ENCODE measurements at regions not wholly inside any gene's neighbourhood (a gene's known extent, or its start where the extent isn't known, plus 50 kb on each side); places are given as distances from the start of the nearest gene placed in this dataset.
A peak's percentile ranks its signal among the peaks of the same experiment; 100 is the strongest.

DNA sequence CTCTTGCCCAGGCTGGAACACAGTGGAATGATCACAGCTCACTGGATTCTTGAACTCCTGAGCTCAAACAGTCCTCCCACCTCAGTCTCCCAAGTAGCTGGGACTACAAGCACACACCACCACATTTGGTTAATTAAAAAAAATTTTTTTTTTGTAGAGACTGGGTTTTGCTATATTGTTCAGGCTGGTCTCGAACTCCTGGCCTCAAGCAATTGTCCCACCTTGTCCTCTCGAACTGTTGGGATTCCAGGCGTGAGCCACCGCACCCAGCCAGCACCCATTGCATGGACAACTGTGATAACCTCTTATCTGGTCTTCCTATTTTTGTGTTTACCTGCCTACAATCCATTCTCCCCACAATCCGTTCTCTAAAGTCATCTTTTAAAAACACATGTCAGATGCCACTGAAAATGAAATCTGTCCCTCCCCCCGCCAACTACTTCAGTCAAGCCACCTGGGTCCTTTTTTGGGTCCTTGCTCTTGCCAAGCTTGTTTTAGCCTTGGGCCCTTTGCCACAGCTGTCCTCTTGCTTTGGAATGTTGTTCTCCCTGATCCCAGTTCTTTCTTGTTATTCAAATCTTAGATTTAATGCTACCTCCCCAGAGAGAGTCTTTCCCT lies 250.5 kb downstream of the PIK3R1 start:
- Histone ChIP-seq H3K4me3 (ENCODE audit: low read length) (no peak overlapping the region), H3K79me1 (ENCODE audit: low read length) (no peaks in the 10 kb centered on the region), H3K9ac (ENCODE audit: low read length) (no peak overlapping the region), H2BK15ac (replicated peaks; ENCODE audit: low read depth) (no peak overlapping the region), H3K4me2 (ENCODE audit: low read length) (no peak overlapping the region), H3K23ac (ENCODE audit: low read length) (no peak overlapping the region), H3K79me2 (ENCODE audit: control insufficient read depth, insufficient read depth, low read length) (no peaks in the 10 kb centered on the region), H3K27ac (ENCODE audit: low read depth, low read length) (no peak overlapping the region), H3K36me3 (ENCODE audit: control insufficient read depth, insufficient read depth, low read length) (no peaks in the 10 kb centered on the region), H4K5ac (ENCODE audit: low read length) (no peak overlapping the region), H2AK5ac (ENCODE audit: low read length) (no peak overlapping the region), H3K27me3 (ENCODE audit: insufficient read depth, low read length, poor library complexity) (no peaks in the 10 kb centered on the region), H3K18ac (ENCODE audit: low read length) (no peak overlapping the region), H3K4ac (ENCODE audit: low read depth, low read length) (no peak overlapping the region), H2BK5ac (ENCODE audit: low read length) (no peak overlapping the region), H3K4me1 (ENCODE audit: control insufficient read depth, low read depth, low read length) (no peaks in the 10 kb centered on the region), H3K56ac (ENCODE audit: low read length) (no peak overlapping the region), H4K8ac (ENCODE audit: low read depth, low read length) (no peak overlapping the region), H2BK120ac (ENCODE audit: low read depth, low read length) (no peak overlapping the region)
- WGBS (ENCODE audit: extremely low coverage, insufficient coverage, low lambda C conversion rate): no CpG with 5 or more reads among the region's 6 CpGs
- no peak for DNase-seq

DNA sequence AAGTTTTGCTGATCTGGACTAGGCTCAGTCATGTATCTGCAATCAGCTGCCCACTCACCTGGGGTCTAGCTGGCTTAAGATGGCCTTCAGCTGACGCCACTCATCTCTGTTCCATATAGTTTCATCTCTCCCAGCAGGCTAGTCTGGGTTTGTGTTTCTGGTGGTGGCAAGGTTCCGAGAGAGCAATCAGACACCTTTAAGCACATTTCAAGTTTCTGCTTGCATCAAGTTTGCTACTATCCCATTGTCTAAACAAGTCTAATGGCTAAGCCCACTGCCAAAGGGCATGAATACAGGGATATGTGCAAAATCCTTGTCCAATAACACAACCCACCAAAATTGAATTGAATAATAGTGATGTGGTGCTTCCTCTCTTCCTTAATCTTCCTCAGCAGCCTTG lies 251.7 kb downstream of the PIK3R1 start:
- Histone ChIP-seq H3K4me3 (ENCODE audit: low read length) (no peak overlapping the region), H2AK5ac (ENCODE audit: low read length) (no peak overlapping the region), H2BK120ac (ENCODE audit: low read depth, low read length) (no peak overlapping the region), H3K36me3 (ENCODE audit: control insufficient read depth, insufficient read depth, low read length) (no peaks in the 10 kb centered on the region), H3K79me1 (ENCODE audit: low read length) (no peaks in the 10 kb centered on the region), H4K8ac (ENCODE audit: low read depth, low read length) (no peak overlapping the region), H3K27me3 (ENCODE audit: insufficient read depth, low read length, poor library complexity) (no peaks in the 10 kb centered on the region), H3K56ac (ENCODE audit: low read length) (no peak overlapping the region), H2BK15ac (replicated peaks; ENCODE audit: low read depth) (no peak overlapping the region), H3K23ac (ENCODE audit: low read length) (no peak overlapping the region), H2BK5ac (ENCODE audit: low read length) (no peak overlapping the region), H3K18ac (ENCODE audit: low read length) (no peak overlapping the region), H3K4me1 (ENCODE audit: control insufficient read depth, low read depth, low read length) (no peaks in the 10 kb centered on the region), H3K27ac (ENCODE audit: low read depth, low read length) (no peak overlapping the region), H4K5ac (ENCODE audit: low read length) (no peak overlapping the region), H3K9ac (ENCODE audit: low read length) (no peak overlapping the region), H3K4ac (ENCODE audit: low read depth, low read length) (no peak overlapping the region), H3K4me2 (ENCODE audit: low read length) (no peak overlapping the region), H3K79me2 (ENCODE audit: control insufficient read depth, insufficient read depth, low read length) (no peaks in the 10 kb centered on the region)
- no peak for DNase-seq
- WGBS (ENCODE audit: extremely low coverage, insufficient coverage, low lambda C conversion rate): no CpG with 5 or more reads among the region's 2 CpGs

DNA sequence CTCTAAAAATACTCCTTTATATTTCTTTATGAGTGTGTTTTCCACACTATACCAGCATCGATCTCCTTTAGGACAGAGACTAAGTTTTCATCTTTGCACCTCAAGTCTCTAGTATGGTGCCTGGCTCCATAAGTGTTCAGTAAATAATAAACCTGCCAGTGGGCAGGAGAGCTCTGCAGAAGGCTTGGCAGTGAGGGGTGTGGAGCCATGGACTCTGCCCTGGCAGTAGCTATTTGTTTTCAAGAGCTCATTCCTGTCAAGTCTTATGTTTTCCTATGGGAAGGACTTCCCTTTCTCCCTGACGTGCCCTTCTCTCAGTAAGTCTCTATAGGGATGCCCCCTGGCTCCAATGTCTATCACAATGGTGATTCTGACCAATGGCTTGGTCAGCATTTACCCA lies 252.2 kb downstream of the PIK3R1 start:
- H2AK5ac ChIP-seq (ENCODE audit: low read length): no peak overlapping the region
- H3K36me3 ChIP-seq (ENCODE audit: control insufficient read depth, insufficient read depth, low read length): no peaks in the 10 kb centered on the region
- no peaks in the 10 kb centered on the region for H3K4me1 ChIP-seq (ENCODE audit: control insufficient read depth, low read depth, low read length)
- DNase-seq: no peak
- H3K56ac ChIP-seq (ENCODE audit: low read length): no peak overlapping the region
- no CpG with 5 or more reads among the region's 2 CpGs for WGBS (ENCODE audit: extremely low coverage, insufficient coverage, low lambda C conversion rate)
- H3K27me3 ChIP-seq (ENCODE audit: insufficient read depth, low read length, poor library complexity): no peaks in the 10 kb centered on the region
- H2BK120ac ChIP-seq (ENCODE audit: low read depth, low read length): no peak overlapping the region
- H3K27ac ChIP-seq (ENCODE audit: low read depth, low read length): no peak overlapping the region
- no peaks in the 10 kb centered on the region for H3K79me1 ChIP-seq (ENCODE audit: low read length)
- no peak overlapping the region for H3K18ac ChIP-seq (ENCODE audit: low read length)
- H3K9ac ChIP-seq (ENCODE audit: low read length): no peak overlapping the region
- no peak overlapping the region for H3K4ac ChIP-seq (ENCODE audit: low read depth, low read length)
- H4K8ac ChIP-seq (ENCODE audit: low read depth, low read length): no peak overlapping the region
- H2BK15ac ChIP-seq (replicated peaks; ENCODE audit: low read depth): no peak overlapping the region
- no peak overlapping the region for H4K5ac ChIP-seq (ENCODE audit: low read length)
- no peaks in the 10 kb centered on the region for H3K79me2 ChIP-seq (ENCODE audit: control insufficient read depth, insufficient read depth, low read length)
- no peak overlapping the region for H3K4me3 ChIP-seq (ENCODE audit: low read length)
- no peak overlapping the region for H3K4me2 ChIP-seq (ENCODE audit: low read length)
- no peak overlapping the region for H3K23ac ChIP-seq (ENCODE audit: low read length)
- H2BK5ac ChIP-seq (ENCODE audit: low read length): no peak overlapping the region

DNA sequence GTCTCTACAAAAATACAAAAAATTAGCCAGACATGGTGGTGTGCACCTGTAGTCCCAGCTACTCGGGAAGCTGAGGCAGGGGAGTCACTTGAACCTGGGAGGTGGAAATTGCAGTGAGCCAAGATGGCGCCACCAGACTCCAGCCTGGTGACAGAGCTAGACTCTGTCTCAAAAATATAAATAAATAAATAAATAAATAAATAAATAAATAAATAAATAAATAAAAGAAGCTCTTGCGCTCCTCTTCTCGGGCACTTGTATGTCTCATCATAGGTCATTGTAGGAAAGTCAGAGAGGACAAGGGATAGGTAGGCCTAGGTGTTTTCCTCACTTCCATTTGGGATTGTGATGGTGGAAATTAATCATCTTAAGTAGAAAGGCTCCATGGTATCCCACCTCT lies 252.8 kb downstream of the PIK3R1 start:
- H2BK5ac ChIP-seq (ENCODE audit: low read length): no peak overlapping the region
- no peaks in the 10 kb centered on the region for H3K79me2 ChIP-seq (ENCODE audit: control insufficient read depth, insufficient read depth, low read length)
- no peak overlapping the region for H2BK120ac ChIP-seq (ENCODE audit: low read depth, low read length)
- no CpG with 5 or more reads among the region's 4 CpGs for WGBS (ENCODE audit: extremely low coverage, insufficient coverage, low lambda C conversion rate)
- no peak overlapping the region for H3K56ac ChIP-seq (ENCODE audit: low read length)
- H3K4me3 ChIP-seq (ENCODE audit: low read length): no peak overlapping the region
- no peak overlapping the region for H4K8ac ChIP-seq (ENCODE audit: low read depth, low read length)
- H3K79me1 ChIP-seq (ENCODE audit: low read length): no peaks in the 10 kb centered on the region
- no peak overlapping the region for H4K5ac ChIP-seq (ENCODE audit: low read length)
- no peak overlapping the region for H3K4me2 ChIP-seq (ENCODE audit: low read length)
- H3K4ac ChIP-seq (ENCODE audit: low read depth, low read length): no peak overlapping the region
- no peak overlapping the region for H3K27ac ChIP-seq (ENCODE audit: low read depth, low read length)
- no peak overlapping the region for H3K23ac ChIP-seq (ENCODE audit: low read length)
- no peak for DNase-seq
- no peaks in the 10 kb centered on the region for H3K27me3 ChIP-seq (ENCODE audit: insufficient read depth, low read length, poor library complexity)
- no peak overlapping the region for H2AK5ac ChIP-seq (ENCODE audit: low read length)
- H3K9ac ChIP-seq (ENCODE audit: low read length): no peak overlapping the region
- no peak overlapping the region for H3K18ac ChIP-seq (ENCODE audit: low read length)
- H3K4me1 ChIP-seq (ENCODE audit: control insufficient read depth, low read depth, low read length): no peaks in the 10 kb centered on the region
- H3K36me3 ChIP-seq (ENCODE audit: control insufficient read depth, insufficient read depth, low read length): no peaks in the 10 kb centered on the region
- no peak overlapping the region for H2BK15ac ChIP-seq (replicated peaks; ENCODE audit: low read depth)

DNA sequence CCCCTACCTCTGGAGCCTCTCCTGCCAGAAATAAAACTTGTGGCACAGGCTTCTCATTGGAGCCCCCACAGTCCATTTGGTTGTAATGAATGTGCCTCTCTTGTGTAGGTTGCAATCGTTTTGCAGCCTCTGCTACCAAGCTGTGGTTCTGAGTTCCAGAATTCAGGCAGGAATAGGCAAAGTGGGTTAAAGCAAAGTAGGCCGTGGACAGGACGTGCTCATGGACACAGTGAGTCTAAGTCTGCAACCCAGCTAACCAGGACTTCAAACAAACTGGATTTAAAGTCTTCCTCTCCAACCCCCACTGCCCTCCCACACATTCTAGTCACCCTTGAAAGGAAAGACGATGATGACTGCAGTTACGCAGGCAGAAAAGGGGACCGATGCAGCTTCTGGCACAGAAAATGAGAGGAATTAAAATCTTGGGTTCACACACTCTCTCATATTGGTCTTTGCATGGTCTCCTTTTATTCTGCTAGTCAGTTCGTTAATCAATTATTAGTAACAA lies 260.0 kb downstream of the PIK3R1 start:
- no peak for DNase-seq
- Histone ChIP-seq H3K27ac (ENCODE audit: low read depth, low read length) (no peak overlapping the region), H3K9ac (ENCODE audit: low read length) (no peak overlapping the region), H3K56ac (ENCODE audit: low read length) (no peak overlapping the region), H3K4me2 (ENCODE audit: low read length) (no peak overlapping the region), H3K4me1 (ENCODE audit: control insufficient read depth, low read depth, low read length) (no peaks in the 10 kb centered on the region), H4K5ac (ENCODE audit: low read length) (no peak overlapping the region), H2BK15ac (replicated peaks; ENCODE audit: low read depth) (no peak overlapping the region), H2BK120ac (ENCODE audit: low read depth, low read length) (no peak overlapping the region), H3K36me3 (ENCODE audit: control insufficient read depth, insufficient read depth, low read length) (no peaks in the 10 kb centered on the region), H2AK5ac (ENCODE audit: low read length) (no peak overlapping the region), H2BK5ac (ENCODE audit: low read length) (no peak overlapping the region), H3K79me2 (ENCODE audit: control insufficient read depth, insufficient read depth, low read length) (no peaks in the 10 kb centered on the region), H3K4me3 (ENCODE audit: low read length) (no peak overlapping the region), H3K27me3 (ENCODE audit: insufficient read depth, low read length, poor library complexity) (no peaks in the 10 kb centered on the region), H3K79me1 (ENCODE audit: low read length) (no peaks in the 10 kb centered on the region), H3K18ac (ENCODE audit: low read length) (no peak overlapping the region), H4K8ac (ENCODE audit: low read depth, low read length) (no peak overlapping the region), H3K4ac (ENCODE audit: low read depth, low read length) (no peak overlapping the region), H3K23ac (ENCODE audit: low read length) (no peak overlapping the region)
- WGBS (ENCODE audit: extremely low coverage, insufficient coverage, low lambda C conversion rate): no CpG with 5 or more reads among the region's 7 CpGs

DNA sequence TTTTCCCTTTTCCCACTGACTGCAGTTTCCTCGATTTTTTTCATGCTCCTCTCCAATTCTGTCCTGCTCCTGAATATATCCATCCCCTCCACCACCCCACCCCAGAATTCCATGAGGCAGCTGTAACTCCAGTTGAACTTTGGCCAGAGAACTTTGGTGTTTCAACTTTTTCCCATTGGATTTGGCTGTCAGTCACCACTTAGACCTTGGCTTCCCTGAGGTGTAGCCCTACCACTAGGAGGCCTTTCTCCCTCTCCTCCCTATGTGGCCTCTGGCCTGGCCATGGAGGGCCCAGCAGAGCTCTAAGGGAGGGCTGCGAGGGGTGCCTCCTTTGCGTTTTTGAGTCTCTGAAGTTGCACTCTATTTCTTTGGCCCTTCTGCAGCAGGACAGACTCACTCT lies 261.3 kb downstream of the PIK3R1 start:
- no peaks in the 10 kb centered on the region for H3K79me2 ChIP-seq (ENCODE audit: control insufficient read depth, insufficient read depth, low read length)
- H4K5ac ChIP-seq (ENCODE audit: low read length): no peak overlapping the region
- H3K4me3 ChIP-seq (ENCODE audit: low read length): no peak overlapping the region
- H2BK120ac ChIP-seq (ENCODE audit: low read depth, low read length): no peak overlapping the region
- no peak overlapping the region for H3K4me2 ChIP-seq (ENCODE audit: low read length)
- H2BK15ac ChIP-seq (replicated peaks; ENCODE audit: low read depth): no peak overlapping the region
- DNase-seq: peak; percentile 42
- H3K23ac ChIP-seq (ENCODE audit: low read length): no peak overlapping the region
- H3K27ac ChIP-seq (ENCODE audit: low read depth, low read length): no peak overlapping the region
- H3K18ac ChIP-seq (ENCODE audit: low read length): no peak overlapping the region
- no peak overlapping the region for H3K4ac ChIP-seq (ENCODE audit: low read depth, low read length)
- no peaks in the 10 kb centered on the region for H3K4me1 ChIP-seq (ENCODE audit: control insufficient read depth, low read depth, low read length)
- no peak overlapping the region for H2BK5ac ChIP-seq (ENCODE audit: low read length)
- H3K56ac ChIP-seq (ENCODE audit: low read length): no peak overlapping the region
- no peak overlapping the region for H2AK5ac ChIP-seq (ENCODE audit: low read length)
- no peaks in the 10 kb centered on the region for H3K36me3 ChIP-seq (ENCODE audit: control insufficient read depth, insufficient read depth, low read length)
- WGBS (ENCODE audit: extremely low coverage, insufficient coverage, low lambda C conversion rate): no CpG with 5 or more reads among the region's 3 CpGs
- no peak overlapping the region for H4K8ac ChIP-seq (ENCODE audit: low read depth, low read length)
- no peaks in the 10 kb centered on the region for H3K79me1 ChIP-seq (ENCODE audit: low read length)
- H3K9ac ChIP-seq (ENCODE audit: low read length): no peak overlapping the region
- H3K27me3 ChIP-seq (ENCODE audit: insufficient read depth, low read length, poor library complexity): no peaks in the 10 kb centered on the region

All from mesendoderm (in vitro differentiated cells).